HEK293T (cell line): ENCODE measurements at regions not wholly inside any gene's neighbourhood (a gene's known extent, or its start where the extent isn't known, plus 50 kb on each side); places are given as distances from the start of the nearest gene placed in this dataset.
A peak's percentile ranks its signal among the peaks of the same experiment; 100 is the strongest.

Experiments used
- CTCF ChIA-PET: fragments of 350-600 bp; formaldehyde crosslinking; extraction: SDS; loops from one replicate; lab custom pipeline; 2021; ENCODE audit warnings: antibody characterized with exemption, inconsistent platforms; lab: Yijun Ruan, JAX
- POLR2A ChIA-PET: fragments of 350-600 bp; formaldehyde crosslinking; extraction: SDS; loops from one replicate; lab custom pipeline; 2020; ENCODE audit warnings: antibody characterized with exemption, inconsistent platforms; lab: Yijun Ruan, JAX
- DNase-seq: peaks from one replicate; pipeline ENCODE4 v3.0.0; 2012; ENCODE audit warnings: mixed read lengths; ENCODE audit errors: extremely low spot score
- ARNT ChIP-seq: fragments of 450-650 bp; IDR thresholded peaks from 2 replicates; pipeline ENCODE4 v1.6.1; 2017; ENCODE audit warnings: mild to moderate bottlenecking
- BHLHE40 ChIP-seq: fragments of 450-650 bp; IDR thresholded peaks from 2 replicates; pipeline ENCODE4 v1.6.1; 2016; ENCODE audit warnings: mild to moderate bottlenecking, moderate library complexity, borderline replicate concordance
- CTBP1 ChIP-seq: fragments of 450-650 bp; IDR thresholded peaks from 2 replicates; pipeline ENCODE4 v1.6.1; 2016; ENCODE audit warnings: borderline replicate concordance
- ELF4 ChIP-seq: fragments of 450-650 bp; IDR thresholded peaks from 2 replicates; pipeline ENCODE4 v1.6.1; 2017; ENCODE audit warnings: antibody characterized with exemption
- FOXA1 ChIP-seq: fragments of 450-650 bp; IDR thresholded peaks from 2 replicates; pipeline ENCODE4 v1.6.1; 2016; ENCODE audit warnings: mild to moderate bottlenecking
- FOXK2 ChIP-seq: fragments of 450-650 bp; IDR thresholded peaks from 2 replicates; pipeline ENCODE4 v1.6.1; 2016; ENCODE audit warnings: mild to moderate bottlenecking
- FOXM1 ChIP-seq: fragments of 450-650 bp; IDR thresholded peaks from 2 replicates; pipeline ENCODE4 v1.6.1; 2017; ENCODE audit warnings: mild to moderate bottlenecking, borderline replicate concordance
- HDGF ChIP-seq: fragments of 450-650 bp; IDR thresholded peaks from 2 replicates; pipeline ENCODE4 v1.6.1; 2017; ENCODE audit warnings: antibody characterized with exemption, borderline replicate concordance
- L3MBTL2 ChIP-seq: fragments of 450-650 bp; conservative IDR thresholded peaks from 2 replicates; pipeline ENCODE4 v1.6.1; 2016; ENCODE audit warnings: mild to moderate bottlenecking
- LEF1 ChIP-seq: fragments of 450-650 bp; IDR thresholded peaks from 2 replicates; pipeline ENCODE4 v1.6.1; 2017; ENCODE audit warnings: mild to moderate bottlenecking, borderline replicate concordance
- NFRKB ChIP-seq: fragments of 450-650 bp; IDR thresholded peaks from 2 replicates; pipeline ENCODE4 v1.6.1; 2016; ENCODE audit warnings: mild to moderate bottlenecking, moderate library complexity
- SP1 ChIP-seq: fragments of 450-650 bp; IDR thresholded peaks from 2 replicates; pipeline ENCODE4 v1.6.1; 2017
- SUZ12 ChIP-seq: fragments of 450-650 bp; IDR thresholded peaks from 2 replicates; pipeline ENCODE4 v1.6.1; 2016; ENCODE audit warnings: mild to moderate bottlenecking
- TARDBP ChIP-seq: fragments of 450-650 bp; IDR thresholded peaks from 2 replicates; pipeline ENCODE4 v1.6.1; 2016
- ZNF384 ChIP-seq: fragments of 450-650 bp; IDR thresholded peaks from 2 replicates; pipeline ENCODE4 v1.6.1; 2016
- TF ChIP-seq, protein P1 (sequence below): fragments of 450-650 bp; IDR thresholded peaks from 2 replicates; pipeline ENCODE4 v1.6.1; 2016

DNA sequence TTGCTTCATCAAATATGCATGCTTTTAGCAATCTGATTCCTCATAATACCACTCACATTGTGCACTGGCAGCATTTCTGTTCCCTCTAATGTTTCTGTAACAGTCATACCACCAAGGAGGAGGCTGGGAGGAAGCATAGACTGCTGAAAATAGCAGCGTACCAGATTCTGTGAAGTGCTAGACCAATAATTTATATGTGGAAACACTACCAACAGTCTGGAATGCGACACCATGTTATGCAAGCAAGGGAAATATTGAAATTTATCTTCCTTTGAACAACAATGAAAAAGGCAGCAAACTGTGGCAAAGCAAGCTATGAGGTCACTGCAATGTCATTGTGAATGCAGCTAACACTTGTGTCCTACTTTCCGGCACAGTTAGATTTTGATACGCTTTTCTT lies 1388.0 kb downstream of the EFNB2 start:
- no peak for DNase-seq
- CTCF ChIA-PET, result no interaction called here
- TF ChIP-seq BHLHE40 (no peak), CTBP1 (no peak), FOXM1 (no peak), FOXK2 (no peak), ARNT (no peak), TARDBP (no peak), ELF4 (no peak), SUZ12 (no peak), SP1 (no peak), LEF1 (no peak), NFRKB (no peak), ZNF384 (no peak), FOXA1 (no peak), L3MBTL2 (no peak)
- TF ChIP-seq, protein P1, sequence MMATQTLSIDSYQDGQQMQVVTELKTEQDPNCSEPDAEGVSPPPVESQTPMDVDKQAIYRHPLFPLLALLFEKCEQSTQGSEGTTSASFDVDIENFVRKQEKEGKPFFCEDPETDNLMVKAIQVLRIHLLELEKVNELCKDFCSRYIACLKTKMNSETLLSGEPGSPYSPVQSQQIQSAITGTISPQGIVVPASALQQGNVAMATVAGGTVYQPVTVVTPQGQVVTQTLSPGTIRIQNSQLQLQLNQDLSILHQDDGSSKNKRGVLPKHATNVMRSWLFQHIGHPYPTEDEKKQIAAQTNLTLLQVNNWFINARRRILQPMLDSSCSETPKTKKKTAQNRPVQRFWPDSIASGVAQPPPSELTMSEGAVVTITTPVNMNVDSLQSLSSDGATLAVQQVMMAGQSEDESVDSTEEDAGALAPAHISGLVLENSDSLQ, result no peak
- POLR2A ChIA-PET, result no interaction called here

DNA sequence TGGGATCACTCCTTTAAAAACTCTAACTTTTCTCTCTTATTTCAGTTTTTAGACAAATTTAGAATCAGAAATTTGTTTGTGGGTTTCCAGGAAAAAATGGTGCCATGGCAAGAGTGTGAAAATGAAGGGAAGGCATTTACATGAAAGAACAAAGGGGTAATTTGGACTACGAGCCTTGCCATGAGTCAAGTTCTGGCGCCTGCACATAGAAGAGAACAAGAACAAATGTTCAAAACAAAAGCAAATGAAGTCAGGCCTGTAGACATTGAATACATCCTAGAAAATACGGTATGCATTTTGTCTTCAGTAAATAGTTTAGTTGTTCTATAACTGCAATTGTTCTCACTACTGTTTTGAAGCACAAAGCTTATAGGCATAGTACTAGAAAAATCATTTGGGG lies 1390.5 kb downstream of the EFNB2 start:
- TF ChIP-seq TARDBP (no peak), SUZ12 (no peak), ARNT (no peak), FOXM1 (no peak), CTBP1 (no peak), SP1 (no peak), HDGF (no peak), BHLHE40 (no peak), ELF4 (no peak)
- ChIA-PET CTCF (interaction anchor here (0.6 kb wide), 2 partner anchors 1034 to 1161 kb away, joined by 3 to 7 read pairs; no protein-coding TSS in a partner anchor), POLR2A (no interaction called here)
- DNase-seq, result no peak

DNA sequence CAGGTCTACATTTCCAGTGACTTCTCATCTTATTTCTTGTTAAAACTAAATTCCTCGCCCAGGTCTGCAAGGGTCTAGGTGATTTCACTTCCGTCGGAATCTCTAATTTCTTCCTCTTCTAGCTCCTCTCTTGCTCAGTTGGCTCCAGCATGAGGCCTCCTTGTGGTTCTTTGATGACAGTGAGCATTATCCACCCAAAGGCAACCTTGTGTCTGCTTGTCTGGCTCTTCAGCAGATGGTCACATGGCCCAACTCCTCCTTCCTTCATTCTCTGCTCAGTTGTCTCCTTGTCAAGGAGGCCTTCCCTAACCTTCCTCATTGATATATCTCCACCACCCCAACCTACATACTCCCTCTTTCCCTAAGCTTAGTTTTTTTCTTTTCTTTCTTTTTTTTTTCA lies 1391.4 kb downstream of the EFNB2 start:
- TF ChIP-seq SUZ12 (no peak), CTBP1 (no peak), NFRKB (no peak), SP1 (no peak), ZNF384 (no peak), LEF1 (no peak), ELF4 (no peak), L3MBTL2 (no peak), FOXM1 (no peak), HDGF (no peak), BHLHE40 (no peak), TARDBP (no peak), FOXK2 (no peak)
- TF ChIP-seq, protein P1, result no peak
- no peak for DNase-seq
- ChIA-PET CTCF (interaction anchor here (0.6 kb wide), 2 partner anchors 1033 to 1162 kb away, joined by 3 to 7 read pairs; no protein-coding TSS in a partner anchor), POLR2A (no interaction called here)

DNA sequence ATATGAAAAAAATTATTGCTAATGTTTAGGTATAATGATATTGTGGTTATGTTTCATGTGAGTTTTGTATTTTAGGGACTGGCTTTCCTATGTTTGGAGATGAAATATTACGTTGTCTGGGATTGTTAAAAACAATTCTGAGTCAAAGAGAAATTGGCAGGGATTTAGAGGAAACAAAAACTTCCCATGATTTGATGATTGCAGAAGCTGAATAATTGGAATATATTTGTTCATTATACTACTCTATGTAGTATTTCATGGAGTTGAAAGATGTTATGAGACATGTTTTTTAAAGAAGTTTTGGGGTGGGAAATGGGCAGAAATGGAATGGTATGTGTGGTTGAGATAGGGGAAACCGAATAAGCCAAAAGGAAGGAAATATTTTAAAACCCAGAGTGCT lies 1392.9 kb downstream of the EFNB2 start:
- POLR2A ChIA-PET, result no interaction called here
- CTCF ChIA-PET, result no interaction called here
- TF ChIP-seq BHLHE40, result no peak
- no peak for TF ChIP-seq NFRKB
- TF ChIP-seq LEF1, result no peak
- no peak for TF ChIP-seq ZNF384
- TF ChIP-seq, protein P1, result no peak
- TF ChIP-seq SP1, result no peak
- no peak for TF ChIP-seq FOXK2
- no peak for TF ChIP-seq FOXA1
- no peak for TF ChIP-seq L3MBTL2
- TF ChIP-seq ARNT, result no peak
- TF ChIP-seq ELF4, result no peak
- no peak for TF ChIP-seq CTBP1
- no peak for TF ChIP-seq SUZ12
- DNase-seq, result no peak

DNA sequence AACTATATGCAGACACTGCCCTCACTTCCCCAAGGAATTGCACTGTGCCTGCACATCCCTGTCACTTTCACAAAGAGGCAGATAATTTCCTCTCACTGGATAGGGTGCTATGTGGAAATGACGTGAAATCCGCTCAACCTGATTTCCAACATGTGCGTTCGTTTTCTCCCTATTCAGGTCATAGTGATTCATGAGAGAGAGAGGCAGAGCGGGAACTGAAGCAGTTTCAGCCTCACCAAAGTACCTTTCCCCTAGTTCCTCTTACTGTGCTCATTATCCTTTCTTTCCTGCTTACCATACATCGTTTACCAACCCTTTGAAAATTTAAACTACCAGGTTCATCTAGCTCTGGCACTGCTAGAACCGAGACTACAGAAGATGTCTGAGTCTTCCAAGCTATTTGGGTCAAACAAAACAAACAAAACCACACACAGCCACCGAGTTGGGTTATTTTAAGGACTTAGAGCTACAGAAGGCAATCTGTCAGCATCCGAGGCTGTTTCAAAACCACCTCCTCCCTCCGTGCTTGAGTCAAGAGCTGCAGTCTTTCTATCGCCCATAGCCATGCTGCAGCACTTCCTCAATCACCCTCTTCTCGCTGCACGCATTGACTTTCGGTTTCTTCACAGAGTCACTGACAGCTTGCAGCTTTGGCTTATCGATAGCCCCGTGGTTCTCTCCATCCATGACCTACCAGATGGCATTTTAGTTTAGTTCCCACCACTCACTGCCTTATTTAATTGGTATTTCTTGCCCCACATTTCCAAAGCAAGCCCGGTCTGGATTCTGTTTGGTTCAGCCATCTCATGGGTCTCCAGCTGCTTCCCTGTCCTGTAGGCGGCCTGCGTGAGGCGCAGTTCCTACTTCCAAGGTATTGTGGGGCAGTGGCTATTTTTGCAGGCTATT lies 1395.8 kb downstream of the EFNB2 start:
- DNase-seq, result peak; percentile 12
- TF ChIP-seq FOXM1, result no peak
- TF ChIP-seq L3MBTL2, result peak; percentile 39; the same call in 1 of the 2 replicates
- ChIA-PET CTCF (no interaction called here), POLR2A (no interaction called here)

DNA sequence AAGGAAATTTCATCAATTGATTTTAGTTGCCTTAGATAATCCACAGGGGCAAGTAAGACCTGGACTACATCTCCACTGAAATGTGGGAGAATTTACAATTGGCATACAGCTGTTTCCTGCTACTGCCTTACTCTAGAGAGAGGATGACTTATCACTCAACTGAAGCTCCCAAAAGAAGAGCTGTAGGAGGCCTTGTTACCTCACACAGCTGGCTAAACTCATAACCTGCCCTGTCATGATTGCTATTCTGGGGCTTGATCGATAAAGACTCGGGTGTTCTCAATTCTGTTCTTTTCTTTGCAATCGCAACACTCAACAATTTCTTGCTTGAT lies 1396.4 kb downstream of the EFNB2 start:
- ChIA-PET CTCF (no interaction called here), POLR2A (no interaction called here)
- no peak for DNase-seq
- no peak for TF ChIP-seq L3MBTL2
- no peak for TF ChIP-seq BHLHE40
- TF ChIP-seq FOXK2, result no peak
- TF ChIP-seq FOXM1, result no peak
- TF ChIP-seq, protein P1, result no peak
- no peak for TF ChIP-seq SP1
- no peak for TF ChIP-seq CTBP1
- no peak for TF ChIP-seq SUZ12
- no peak for TF ChIP-seq ELF4
- TF ChIP-seq LEF1, result no peak
- TF ChIP-seq HDGF, result no peak
- no peak for TF ChIP-seq TARDBP
